DMS53 treated with DMSO at 0.1 percent for 48 hours (cell line): ENCODE measurements at regions not wholly inside any gene's neighbourhood (a gene's known extent, or its start where the extent isn't known, plus 50 kb on each side); places are given as distances from the start of the nearest gene placed in this dataset.

Source experiments
- DNase-seq: peaks from one replicate; lab custom pipeline; 2025; ENCODE audit not compliant: unreplicated experiment; lab: John Stamatoyannopoulos, UW

GRCh38 chr1:4598561-4598960, 55.8 kb upstream of the AJAP1 start:
- no peak for DNase-seq

DNA sequence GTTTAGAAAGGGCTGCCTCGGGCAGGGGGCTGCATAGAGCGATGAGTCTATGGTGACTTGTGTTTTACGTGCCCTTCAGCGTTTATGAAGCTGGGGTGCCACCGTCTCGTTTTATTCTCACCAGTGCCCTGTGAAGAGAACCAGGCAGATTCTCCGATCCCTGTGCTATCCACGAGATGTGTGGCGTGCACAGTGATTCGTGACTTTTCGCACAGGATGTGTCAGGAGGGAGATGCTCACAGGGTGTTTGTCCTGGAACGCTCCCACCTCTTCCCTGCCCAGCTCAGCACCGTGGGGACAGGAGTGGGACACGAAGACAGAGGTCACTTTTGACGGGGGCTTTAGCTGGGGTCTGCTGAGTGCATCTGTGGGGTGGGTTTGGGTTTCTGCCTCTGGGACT, 54.9 kb upstream of the AJAP1 start:
- no peak for DNase-seq

DNA sequence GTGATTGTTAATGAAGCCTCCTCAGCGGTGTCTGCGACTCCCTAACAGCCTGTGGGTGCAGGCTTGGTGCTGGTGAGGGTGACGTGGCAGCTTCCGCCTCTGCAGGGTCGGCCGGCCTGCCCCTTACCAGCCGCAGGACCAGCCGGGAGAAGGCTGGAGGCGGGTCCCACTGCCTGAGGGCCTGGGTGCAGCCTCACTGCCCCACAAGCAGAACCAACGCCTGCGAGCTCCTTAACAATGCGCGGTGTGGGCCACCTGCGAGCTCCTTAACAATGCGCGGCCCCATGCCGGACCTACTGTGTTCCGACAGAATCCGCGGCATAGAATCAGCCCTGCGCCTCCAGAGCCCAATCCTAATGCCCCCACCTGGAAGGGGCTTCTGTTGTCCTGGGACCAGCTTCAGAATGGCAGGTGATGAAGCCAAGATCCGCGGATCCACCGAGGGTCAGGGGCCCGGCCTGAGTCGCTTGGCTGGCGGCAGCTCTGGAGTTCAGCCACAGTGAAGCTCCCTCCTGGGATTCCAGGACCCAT, 54.4 kb upstream of the AJAP1 start:
- no peak for DNase-seq

GRCh38 chr1:4600615-4601460, 53.6 kb upstream of the AJAP1 start:
- DNase-seq = no peak

DNA sequence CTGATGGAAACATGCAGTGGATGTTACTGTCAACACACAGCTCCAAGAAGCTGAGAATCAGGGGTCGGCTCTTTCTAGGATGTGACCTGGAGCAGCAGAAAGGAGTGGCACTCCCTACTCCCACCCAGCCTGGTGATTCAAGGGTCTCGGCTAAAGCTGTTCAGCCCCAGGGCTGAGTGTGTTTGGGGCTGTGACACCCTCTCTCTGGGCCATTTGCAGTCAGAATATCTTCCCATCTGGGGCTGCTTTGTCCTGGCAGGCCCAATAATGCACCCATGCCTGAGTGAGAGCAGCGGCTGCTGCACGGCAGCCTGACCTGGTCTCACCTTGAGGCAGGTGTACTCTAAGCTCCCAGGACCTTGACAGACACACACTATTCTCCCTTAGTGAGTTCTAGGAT, 52.5 kb upstream of the AJAP1 start:
- DNase-seq = no peak

DNA sequence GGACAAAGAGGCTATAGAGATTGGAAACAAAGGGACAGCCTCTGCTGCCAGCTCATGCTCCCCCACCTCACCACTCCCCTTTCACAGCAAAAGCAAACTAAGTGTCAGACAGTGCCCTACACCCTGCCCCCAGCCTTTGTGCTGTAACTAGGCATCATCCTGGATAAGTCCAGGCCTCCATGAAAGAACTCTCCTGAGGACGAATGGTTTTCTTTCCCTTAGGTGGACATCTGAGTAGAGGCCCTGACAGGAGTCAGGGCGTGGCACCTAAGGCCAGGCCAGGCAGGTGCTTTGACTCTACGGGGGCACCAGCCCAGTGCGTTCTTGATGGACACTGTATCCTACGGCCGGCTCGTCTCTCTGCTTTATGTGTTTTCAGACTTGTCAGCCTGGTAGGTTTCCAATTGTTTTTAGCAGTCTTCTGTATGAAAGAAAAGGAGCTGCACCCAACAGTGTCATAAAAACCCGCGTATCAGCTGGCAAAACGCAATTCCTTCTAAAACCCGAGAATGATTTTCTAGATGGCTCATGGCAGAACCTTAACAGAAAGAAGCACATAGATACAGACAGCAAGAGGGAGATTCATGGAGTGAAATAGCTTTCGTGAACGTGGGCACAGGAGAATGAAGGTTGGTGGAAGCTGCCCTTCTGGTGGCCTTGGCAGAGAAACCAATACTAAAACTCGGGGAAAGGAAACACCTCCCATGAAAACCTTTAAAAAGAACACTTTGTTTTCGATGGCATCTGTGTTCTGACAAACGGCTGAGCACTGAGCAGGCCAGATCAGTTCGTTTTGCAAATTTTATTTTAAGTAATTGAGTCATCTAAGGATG, 51.7 kb upstream of the AJAP1 start:
- no peak for DNase-seq

GRCh38 chr1:4603295-4604110, 50.9 kb upstream of the AJAP1 start:
- no peak for DNase-seq
